ENCODE measurements at regions not wholly inside any gene's neighbourhood (a gene's known extent, or its start where the extent isn't known, plus 50 kb on each side); places are given as distances from the start of the nearest gene placed in this dataset.

DNA sequence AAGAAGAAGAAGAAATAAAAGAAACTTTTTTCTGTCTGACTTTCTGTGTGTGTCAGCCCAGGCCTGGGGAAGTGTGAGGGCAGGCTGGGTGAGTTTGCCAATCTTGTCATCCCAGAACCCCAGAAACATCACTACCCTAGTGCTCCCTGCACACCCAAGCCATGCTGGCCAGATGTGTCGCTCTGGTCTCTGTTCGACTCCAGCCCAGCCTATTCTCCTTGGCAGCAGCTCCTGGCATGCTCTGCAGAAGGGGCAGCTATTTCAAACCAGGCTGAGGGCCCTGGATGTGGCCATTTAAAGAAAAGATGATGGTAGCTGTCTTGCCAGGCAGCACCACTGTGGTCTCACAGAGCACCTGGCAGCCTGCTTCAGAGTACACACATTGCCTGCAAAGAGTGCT, 334.1 kb downstream of the RPS24 start:
- TF ChIP-seq, protein P1, sequence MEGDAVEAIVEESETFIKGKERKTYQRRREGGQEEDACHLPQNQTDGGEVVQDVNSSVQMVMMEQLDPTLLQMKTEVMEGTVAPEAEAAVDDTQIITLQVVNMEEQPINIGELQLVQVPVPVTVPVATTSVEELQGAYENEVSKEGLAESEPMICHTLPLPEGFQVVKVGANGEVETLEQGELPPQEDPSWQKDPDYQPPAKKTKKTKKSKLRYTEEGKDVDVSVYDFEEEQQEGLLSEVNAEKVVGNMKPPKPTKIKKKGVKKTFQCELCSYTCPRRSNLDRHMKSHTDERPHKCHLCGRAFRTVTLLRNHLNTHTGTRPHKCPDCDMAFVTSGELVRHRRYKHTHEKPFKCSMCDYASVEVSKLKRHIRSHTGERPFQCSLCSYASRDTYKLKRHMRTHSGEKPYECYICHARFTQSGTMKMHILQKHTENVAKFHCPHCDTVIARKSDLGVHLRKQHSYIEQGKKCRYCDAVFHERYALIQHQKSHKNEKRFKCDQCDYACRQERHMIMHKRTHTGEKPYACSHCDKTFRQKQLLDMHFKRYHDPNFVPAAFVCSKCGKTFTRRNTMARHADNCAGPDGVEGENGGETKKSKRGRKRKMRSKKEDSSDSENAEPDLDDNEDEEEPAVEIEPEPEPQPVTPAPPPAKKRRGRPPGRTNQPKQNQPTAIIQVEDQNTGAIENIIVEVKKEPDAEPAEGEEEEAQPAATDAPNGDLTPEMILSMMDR (IDR thresholded peaks at IDR 0.05) = no peak
- TF ChIP-seq EP300 (IDR thresholded peaks at IDR 0.05) (no peak), POLR2A (IDR thresholded peaks at IDR 0.05) (no peak)
- Histone ChIP-seq H3K4me1 (peaks cover 0 to 26% (median 3%) of the 10 kb centered on the region in 4 donors), H3K36me3 (no peaks in the 10 kb centered on the region), H3K9me3 (no peaks in the 10 kb centered on the region), H3K27ac (peak overlapping the region in 1 of 4 donors; percentile 56), H3K4me3 (no peak overlapping the region), H3K27me3 (no peaks in the 10 kb centered on the region)
- 55 to 69% methylated on average over 2 of the region's 2 CpGs for WGBS, 2 donors
- DNase-seq (ENCODE audit: low spot score in 2 of 2) = no peak

DNA sequence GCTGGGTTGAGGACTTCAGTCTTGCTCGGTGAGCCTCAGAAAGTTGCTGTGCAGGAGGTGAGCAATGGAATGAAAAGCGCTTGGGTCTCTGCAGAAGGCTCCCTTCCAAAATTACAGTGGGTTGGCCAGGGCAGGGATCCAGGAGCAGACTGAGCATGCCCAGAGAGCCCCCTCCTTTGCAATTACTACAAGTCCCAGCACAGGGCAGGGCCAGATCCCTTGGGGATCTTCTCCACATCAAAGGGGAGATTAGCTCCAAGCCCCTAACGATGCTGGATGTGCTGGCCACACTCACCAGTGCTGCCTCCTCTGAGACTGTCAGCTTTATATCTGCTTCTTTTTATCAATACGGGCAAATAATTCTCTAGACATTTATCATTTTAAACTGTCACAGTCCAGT, 337.5 kb downstream of the RPS24 start:
- H3K36me3 ChIP-seq = no peaks in the 10 kb centered on the region
- TF ChIP-seq POLR2A (IDR thresholded peaks at IDR 0.05) (no peak), EP300 (IDR thresholded peaks at IDR 0.05) (no peak)
- TF ChIP-seq, protein P1 (IDR thresholded peaks at IDR 0.05) = no peak
- DNase-seq (ENCODE audit: low spot score in 2 of 2) = no peak
- no peak overlapping the region for H3K4me3 ChIP-seq
- no peak overlapping the region for H3K27ac ChIP-seq
- WGBS, 2 donors = 50 to 51% methylated on average over 4 of the region's 4 CpGs
- H3K27me3 ChIP-seq = no peaks in the 10 kb centered on the region
- no peaks in the 10 kb centered on the region for H3K9me3 ChIP-seq
- peaks cover 0 to 26% (median 5%) of the 10 kb centered on the region in 4 donors for H3K4me1 ChIP-seq

DNA sequence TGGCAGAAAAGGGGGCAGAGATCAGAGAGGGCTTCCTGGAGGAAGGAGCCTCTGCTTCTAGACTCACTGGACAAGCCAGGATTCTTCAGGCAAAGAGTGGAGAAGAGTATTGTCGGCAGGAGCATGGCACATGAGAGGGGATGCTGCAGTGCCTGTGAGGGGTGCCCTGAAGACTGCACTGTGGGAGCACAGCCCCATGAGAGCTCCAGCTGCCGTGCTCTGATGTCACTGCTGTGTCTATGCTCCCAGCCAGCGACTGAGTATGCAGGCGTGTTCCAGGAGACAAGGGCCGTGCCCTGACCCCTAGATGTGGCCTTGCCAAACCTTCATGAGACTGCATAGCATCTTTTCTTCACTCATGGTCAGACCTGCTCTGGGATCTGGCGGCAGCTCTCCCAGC, 339.1 kb downstream of the RPS24 start:
- Histone ChIP-seq H3K27ac (no peak overlapping the region), H3K36me3 (no peaks in the 10 kb centered on the region), H3K9me3 (no peaks in the 10 kb centered on the region), H3K4me1 (peaks cover 0 to 23% (median 3%) of the 10 kb centered on the region in 4 donors), H3K27me3 (no peaks in the 10 kb centered on the region), H3K4me3 (no peak overlapping the region)
- WGBS, 2 donors = 91 to 92% methylated on average over 6 of the region's 6 CpGs
- no peak for DNase-seq (ENCODE audit: low spot score in 2 of 2)
- TF ChIP-seq, protein P1 (IDR thresholded peaks at IDR 0.05) = no peak
- TF ChIP-seq EP300 (IDR thresholded peaks at IDR 0.05) (no peak), POLR2A (IDR thresholded peaks at IDR 0.05) (no peak)

DNA sequence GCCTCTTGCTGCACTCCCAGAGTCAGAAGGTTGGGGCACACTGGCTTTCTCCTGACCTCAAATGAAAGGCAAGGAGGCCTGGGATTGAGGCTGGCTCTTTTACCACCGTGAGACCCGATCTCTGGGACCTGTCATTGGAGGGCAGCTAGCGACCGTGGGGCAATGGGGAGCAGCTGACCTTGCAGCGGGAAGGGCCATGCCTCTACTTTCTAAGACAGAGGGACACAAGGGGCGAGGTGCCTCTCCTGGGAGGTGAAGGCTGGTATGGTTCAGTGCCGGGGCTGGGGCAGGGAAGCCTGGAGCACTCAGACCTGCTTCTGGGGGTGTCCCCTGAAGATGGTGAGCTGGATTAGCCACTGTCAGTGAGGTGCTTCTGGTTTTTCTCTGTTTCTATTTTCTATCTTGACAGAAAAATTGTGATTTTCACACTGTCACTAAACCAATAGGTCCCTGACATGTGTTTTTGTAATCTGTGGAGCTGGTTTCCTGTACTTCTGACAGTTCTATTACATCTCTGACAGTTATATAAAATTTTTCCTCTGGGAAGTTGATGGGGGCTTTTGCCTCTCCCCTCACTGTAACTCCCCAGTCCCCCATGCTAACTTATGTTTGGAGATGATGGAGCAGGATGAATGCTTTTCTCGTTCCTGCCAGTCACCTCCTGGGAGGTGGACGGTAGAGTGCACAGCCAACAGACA, 340.8 kb downstream of the RPS24 start:
- H3K4me3 ChIP-seq = no peak overlapping the region
- WGBS, 2 donors = 94% methylated on average over 9 of the region's 9 CpGs

More for the DNA sequence above, 340.8 kb downstream of the RPS24 start:
- no peaks in the 10 kb centered on the region for H3K36me3 ChIP-seq
- H3K9me3 ChIP-seq = peaks cover 0 to 6% (median 0%) of the 10 kb centered on the region in 4 donors
- no peak for TF ChIP-seq POLR2A (IDR thresholded peaks at IDR 0.05)
- TF ChIP-seq, protein P1 (IDR thresholded peaks at IDR 0.05) = no peak
- no peak for TF ChIP-seq EP300 (IDR thresholded peaks at IDR 0.05)
- H3K27ac ChIP-seq = no peak overlapping the region
- H3K4me1 ChIP-seq = peaks cover 0 to 27% (median 3%) of the 10 kb centered on the region in 4 donors
- H3K27me3 ChIP-seq = no peaks in the 10 kb centered on the region
- DNase-seq (ENCODE audit: low spot score in 2 of 2) = no peak

All from tibial nerve (tissue), 4 donors.